Mammary epithelial cell (primary cell): ENCODE measurements at regions not wholly inside any gene's neighbourhood (a gene's known extent, or its start where the extent isn't known, plus 50 kb on each side); places are given as distances from the start of the nearest gene placed in this dataset.

Experiments used
- EZH2 ChIP-seq: IDR thresholded peaks from 2 replicates; pipeline ENCODE4 v1.6.1; 2012; ENCODE audit warnings: low read length, inconsistent platforms, borderline replicate concordance
- TF ChIP-seq, protein P1 (sequence below), 2 donors: IDR thresholded peaks in 1 of 2; conservative IDR thresholded peaks in 1 of 2; 2 replicates each; pipeline ENCODE4 v1.5.1; 2011 to 2012; ENCODE audit warnings: inconsistent platforms in 2 of 2, low read length in 2 of 2, mild to moderate bottlenecking in 2 of 2, control low read depth in 1 of 2, low read depth in 1 of 2; ENCODE audit not compliant: insufficient read depth in 1 of 2; ENCODE audit errors: extremely low read depth in 1 of 2

DNA sequence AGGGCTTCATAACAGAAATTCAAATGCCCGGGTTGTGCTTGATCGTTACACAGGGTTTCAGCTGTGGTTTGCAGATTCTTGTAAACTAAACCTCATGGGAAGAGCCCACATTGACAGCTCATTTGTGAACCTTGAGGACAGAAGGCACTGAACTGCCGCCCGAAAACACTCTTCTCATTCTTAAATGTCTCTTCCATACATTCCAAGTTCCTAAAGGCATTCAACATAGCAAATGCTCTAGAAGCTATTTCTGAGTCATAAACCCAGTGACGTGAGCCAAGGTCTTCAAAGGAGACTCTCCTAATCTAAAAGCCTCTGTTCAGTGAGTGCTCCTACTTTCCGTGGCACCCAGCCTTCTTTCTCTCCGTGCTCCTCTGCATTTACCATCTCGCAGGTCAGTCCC is 737.8 kb upstream of the FRG1 start:
- TF ChIP-seq, protein P1, sequence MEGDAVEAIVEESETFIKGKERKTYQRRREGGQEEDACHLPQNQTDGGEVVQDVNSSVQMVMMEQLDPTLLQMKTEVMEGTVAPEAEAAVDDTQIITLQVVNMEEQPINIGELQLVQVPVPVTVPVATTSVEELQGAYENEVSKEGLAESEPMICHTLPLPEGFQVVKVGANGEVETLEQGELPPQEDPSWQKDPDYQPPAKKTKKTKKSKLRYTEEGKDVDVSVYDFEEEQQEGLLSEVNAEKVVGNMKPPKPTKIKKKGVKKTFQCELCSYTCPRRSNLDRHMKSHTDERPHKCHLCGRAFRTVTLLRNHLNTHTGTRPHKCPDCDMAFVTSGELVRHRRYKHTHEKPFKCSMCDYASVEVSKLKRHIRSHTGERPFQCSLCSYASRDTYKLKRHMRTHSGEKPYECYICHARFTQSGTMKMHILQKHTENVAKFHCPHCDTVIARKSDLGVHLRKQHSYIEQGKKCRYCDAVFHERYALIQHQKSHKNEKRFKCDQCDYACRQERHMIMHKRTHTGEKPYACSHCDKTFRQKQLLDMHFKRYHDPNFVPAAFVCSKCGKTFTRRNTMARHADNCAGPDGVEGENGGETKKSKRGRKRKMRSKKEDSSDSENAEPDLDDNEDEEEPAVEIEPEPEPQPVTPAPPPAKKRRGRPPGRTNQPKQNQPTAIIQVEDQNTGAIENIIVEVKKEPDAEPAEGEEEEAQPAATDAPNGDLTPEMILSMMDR (conservative IDR thresholded peaks at IDR 0.05 in 1 of 2, IDR thresholded peaks at IDR 0.05 in 1 of 2; ENCODE audit: extremely low read depth in 1 of 2, insufficient read depth in 1 of 2, low read depth in 1 of 2, low read length in 2 of 2) = no peak
- no peak for TF ChIP-seq EZH2
